Activated CD4-positive, alpha-beta T cell treated with anti-CD3 and anti-CD28 coated beads, Interleukin-2, Interleukin-6, amounts not matched to agents 100 ng/mL and 50 ng/mL, durations not matched to agents 16 hours and 8 hours (primary cell): ENCODE measurements at regions not wholly inside any gene's neighbourhood (a gene's known extent, or its start where the extent isn't known, plus 50 kb on each side); places are given as distances from the start of the nearest gene placed in this dataset.
"Not testable (repeated sequence)": the region's sequence is repeated elsewhere in the genome, so short reads cannot be mapped to it uniquely, and the experiment has no call there.

ENCODE experiments used
- DNase-seq: peaks from one replicate; pipeline ENCODE4 v3.0.0-alpha.2; 2020

GRCh38 chr3:82000773-82001172, 239.3 kb upstream of the GBE1 start:
- DNase-seq, result no peak

- no peak for DNase-seq
Observed at GRCh38 chr3:82000350-82000749, 238.9 kb upstream of the GBE1 start.

GRCh38 chr3:81998907-81999306, 237.5 kb upstream of the GBE1 start:
- DNase-seq, result no peak

- DNase-seq, result no peak
Observed at GRCh38 chr3:81998139-81998755, 236.8 kb upstream of the GBE1 start.

GRCh38 chr3:81997390-81997789, 235.9 kb upstream of the GBE1 start:
- DNase-seq, result no peak

- no peak for DNase-seq
Observed at GRCh38 chr3:81995329-81995728, 233.9 kb upstream of the GBE1 start.

GRCh38 chr3:81989758-81990157, 228.3 kb upstream of the GBE1 start:
- no peak for DNase-seq

GRCh38 chr3:81989274-81989673, 227.8 kb upstream of the GBE1 start:
- DNase-seq, result no peak

GRCh38 chr3:81987412-81987811, 226.0 kb upstream of the GBE1 start:
- DNase-seq, result not testable (repeated sequence)

GRCh38 chr3:81985996-81986723, 224.7 kb upstream of the GBE1 start:
- no peak for DNase-seq

- no peak for DNase-seq
Observed at GRCh38 chr3:81983382-81983781, 221.9 kb upstream of the GBE1 start.

- DNase-seq, result no peak
Observed at GRCh38 chr3:81980596-81981494, 219.4 kb upstream of the GBE1 start.

GRCh38 chr3:81974751-81975150, 213.3 kb upstream of the GBE1 start:
- DNase-seq, result no peak

- no peak for DNase-seq
Observed at GRCh38 chr3:81968658-81969057, 207.2 kb upstream of the GBE1 start.

GRCh38 chr3:81967393-81967792, 205.9 kb upstream of the GBE1 start:
- no peak for DNase-seq

- DNase-seq, result no peak
Observed at GRCh38 chr3:81965696-81966095, 204.3 kb upstream of the GBE1 start.

- no peak for DNase-seq
Observed at GRCh38 chr3:81962396-81962795, 201.0 kb upstream of the GBE1 start.

GRCh38 chr3:81958972-81959640, 197.7 kb upstream of the GBE1 start:
- DNase-seq, result no peak

GRCh38 chr3:81955878-81956277, 194.4 kb upstream of the GBE1 start:
- no peak for DNase-seq

GRCh38 chr3:81953111-81953510, 191.7 kb upstream of the GBE1 start:
- DNase-seq, result no peak

- DNase-seq, result no peak
Observed at GRCh38 chr3:81952141-81952540, 190.7 kb upstream of the GBE1 start.

- DNase-seq, result no peak
Observed at GRCh38 chr3:81951636-81952035, 190.2 kb upstream of the GBE1 start.

GRCh38 chr3:81951106-81951505, 189.7 kb upstream of the GBE1 start:
- no peak for DNase-seq
